ENCODE measurements at regions not wholly inside any gene's neighbourhood (a gene's known extent, or its start where the extent isn't known, plus 50 kb on each side); places are given as distances from the start of the nearest gene placed in this dataset.

GRCh38 chr7:25379351-25380300 lies 151.3 kb upstream of the NPVF start:
- Histone ChIP-seq H3K36me3 (no peaks in the 10 kb centered on the region), H3K27ac (no peak overlapping the region), H3K27me3 (no peaks in the 10 kb centered on the region), H3K4me1 (no peaks in the 10 kb centered on the region), H3K9me3 (no peaks in the 10 kb centered on the region), H3K4me3 (no peak overlapping the region)
- no peak for TF ChIP-seq CTCF (IDR thresholded peaks at IDR 0.05)
- DNase-seq (no peak), ATAC-seq (no peak)
- intact Hi-C loops (cut with DNase I), result no loop called here

- DNase-seq (no peak), ATAC-seq (no peak)
- H3K27ac ChIP-seq, result no peak overlapping the region
- no peaks in the 10 kb centered on the region for H3K27me3 ChIP-seq
- no peak for TF ChIP-seq CTCF (IDR thresholded peaks at IDR 0.05)
- intact Hi-C loops (cut with DNase I), result no loop called here
- H3K4me1 ChIP-seq, result no peaks in the 10 kb centered on the region
- H3K36me3 ChIP-seq, result no peaks in the 10 kb centered on the region
- H3K4me3 ChIP-seq, result no peak overlapping the region
- H3K9me3 ChIP-seq, result no peaks in the 10 kb centered on the region
These were observed 153.7 kb upstream of the NPVF start for GRCh38 chr7:25381818-25382589.

GRCh38 chr7:25382869-25383268 lies 154.6 kb upstream of the NPVF start:
- Histone ChIP-seq H3K27me3 (no peaks in the 10 kb centered on the region), H3K9me3 (no peaks in the 10 kb centered on the region), H3K36me3 (no peaks in the 10 kb centered on the region), H3K4me1 (no peaks in the 10 kb centered on the region), H3K4me3 (no peak overlapping the region), H3K27ac (no peak overlapping the region)
- no peak for TF ChIP-seq CTCF (IDR thresholded peaks at IDR 0.05)
- ATAC-seq (no peak), DNase-seq (no peak)
- intact Hi-C loops (cut with DNase I), result no loop called here

GRCh38 chr7:25383402-25383801 lies 155.1 kb upstream of the NPVF start:
- Histone ChIP-seq H3K27me3 (no peaks in the 10 kb centered on the region), H3K4me3 (no peak overlapping the region), H3K36me3 (no peaks in the 10 kb centered on the region), H3K4me1 (no peaks in the 10 kb centered on the region), H3K9me3 (no peaks in the 10 kb centered on the region), H3K27ac (no peak overlapping the region)
- no peak for DNase-seq
- ATAC-seq, result no peak
- TF ChIP-seq CTCF (IDR thresholded peaks at IDR 0.05), result no peak
- intact Hi-C loops (cut with DNase I), result no loop called here

All from left lung (tissue), 4 donors.